ENCODE measurements at regions not wholly inside any gene's neighbourhood (a gene's known extent, or its start where the extent isn't known, plus 50 kb on each side); places are given as distances from the start of the nearest gene placed in this dataset.

DNA sequence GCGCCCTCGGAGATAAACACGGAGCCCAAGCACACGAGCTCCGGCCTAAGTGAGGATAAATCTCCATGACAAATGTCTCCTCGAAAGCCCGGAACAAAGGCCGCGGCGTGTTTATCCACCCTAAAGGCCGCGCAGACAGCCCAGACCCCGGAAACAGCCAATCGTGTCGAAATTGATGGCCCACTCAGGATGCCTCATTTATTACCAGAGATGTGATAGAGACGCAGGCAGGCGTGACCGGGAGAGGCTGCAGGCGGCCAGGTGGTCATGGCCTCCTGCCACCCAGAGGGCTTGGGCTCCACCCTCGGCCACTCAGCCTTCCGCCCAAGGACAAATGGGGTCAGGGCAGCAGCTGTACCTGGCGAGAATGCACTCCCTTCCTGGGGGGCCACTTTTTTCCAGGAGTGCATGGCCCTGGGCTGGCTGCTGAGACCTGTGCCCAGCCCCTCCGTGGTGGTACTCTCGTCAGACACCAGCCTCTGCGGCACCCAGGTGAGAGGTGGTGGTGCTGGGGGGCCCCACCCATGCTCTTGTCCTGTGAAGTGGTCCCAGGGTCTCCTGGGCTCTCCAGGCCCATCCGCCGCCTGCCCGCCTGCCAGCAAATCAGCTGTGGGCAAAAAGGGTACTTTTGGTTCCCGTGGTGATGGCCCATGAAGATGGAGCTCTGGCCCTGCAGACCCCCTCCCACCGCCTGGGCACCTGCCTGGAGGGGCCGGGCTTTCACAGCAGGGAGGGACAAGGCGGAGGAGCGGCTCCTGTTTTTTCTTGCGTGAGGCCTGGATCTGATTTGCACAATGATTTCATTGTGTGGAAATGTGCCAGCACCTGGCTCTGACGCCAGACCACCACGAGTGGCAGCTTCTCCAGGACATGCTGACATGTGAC is 211.5 kb upstream of the C14orf180 start:
- TF ChIP-seq, protein P1, sequence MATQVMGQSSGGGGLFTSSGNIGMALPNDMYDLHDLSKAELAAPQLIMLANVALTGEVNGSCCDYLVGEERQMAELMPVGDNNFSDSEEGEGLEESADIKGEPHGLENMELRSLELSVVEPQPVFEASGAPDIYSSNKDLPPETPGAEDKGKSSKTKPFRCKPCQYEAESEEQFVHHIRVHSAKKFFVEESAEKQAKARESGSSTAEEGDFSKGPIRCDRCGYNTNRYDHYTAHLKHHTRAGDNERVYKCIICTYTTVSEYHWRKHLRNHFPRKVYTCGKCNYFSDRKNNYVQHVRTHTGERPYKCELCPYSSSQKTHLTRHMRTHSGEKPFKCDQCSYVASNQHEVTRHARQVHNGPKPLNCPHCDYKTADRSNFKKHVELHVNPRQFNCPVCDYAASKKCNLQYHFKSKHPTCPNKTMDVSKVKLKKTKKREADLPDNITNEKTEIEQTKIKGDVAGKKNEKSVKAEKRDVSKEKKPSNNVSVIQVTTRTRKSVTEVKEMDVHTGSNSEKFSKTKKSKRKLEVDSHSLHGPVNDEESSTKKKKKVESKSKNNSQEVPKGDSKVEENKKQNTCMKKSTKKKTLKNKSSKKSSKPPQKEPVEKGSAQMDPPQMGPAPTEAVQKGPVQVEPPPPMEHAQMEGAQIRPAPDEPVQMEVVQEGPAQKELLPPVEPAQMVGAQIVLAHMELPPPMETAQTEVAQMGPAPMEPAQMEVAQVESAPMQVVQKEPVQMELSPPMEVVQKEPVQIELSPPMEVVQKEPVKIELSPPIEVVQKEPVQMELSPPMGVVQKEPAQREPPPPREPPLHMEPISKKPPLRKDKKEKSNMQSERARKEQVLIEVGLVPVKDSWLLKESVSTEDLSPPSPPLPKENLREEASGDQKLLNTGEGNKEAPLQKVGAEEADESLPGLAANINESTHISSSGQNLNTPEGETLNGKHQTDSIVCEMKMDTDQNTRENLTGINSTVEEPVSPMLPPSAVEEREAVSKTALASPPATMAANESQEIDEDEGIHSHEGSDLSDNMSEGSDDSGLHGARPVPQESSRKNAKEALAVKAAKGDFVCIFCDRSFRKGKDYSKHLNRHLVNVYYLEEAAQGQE (IDR thresholded peaks at IDR 0.05; ENCODE audit: borderline replicate concordance): no peak
- TF ChIP-seq, protein P2, sequence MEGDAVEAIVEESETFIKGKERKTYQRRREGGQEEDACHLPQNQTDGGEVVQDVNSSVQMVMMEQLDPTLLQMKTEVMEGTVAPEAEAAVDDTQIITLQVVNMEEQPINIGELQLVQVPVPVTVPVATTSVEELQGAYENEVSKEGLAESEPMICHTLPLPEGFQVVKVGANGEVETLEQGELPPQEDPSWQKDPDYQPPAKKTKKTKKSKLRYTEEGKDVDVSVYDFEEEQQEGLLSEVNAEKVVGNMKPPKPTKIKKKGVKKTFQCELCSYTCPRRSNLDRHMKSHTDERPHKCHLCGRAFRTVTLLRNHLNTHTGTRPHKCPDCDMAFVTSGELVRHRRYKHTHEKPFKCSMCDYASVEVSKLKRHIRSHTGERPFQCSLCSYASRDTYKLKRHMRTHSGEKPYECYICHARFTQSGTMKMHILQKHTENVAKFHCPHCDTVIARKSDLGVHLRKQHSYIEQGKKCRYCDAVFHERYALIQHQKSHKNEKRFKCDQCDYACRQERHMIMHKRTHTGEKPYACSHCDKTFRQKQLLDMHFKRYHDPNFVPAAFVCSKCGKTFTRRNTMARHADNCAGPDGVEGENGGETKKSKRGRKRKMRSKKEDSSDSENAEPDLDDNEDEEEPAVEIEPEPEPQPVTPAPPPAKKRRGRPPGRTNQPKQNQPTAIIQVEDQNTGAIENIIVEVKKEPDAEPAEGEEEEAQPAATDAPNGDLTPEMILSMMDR (IDR thresholded peaks at IDR 0.05; ENCODE audit: poor library complexity, severe bottlenecking): no peak
- TF ChIP-seq EP300 (conservative IDR thresholded peaks at IDR 0.05; ENCODE audit: poor library complexity, severe bottlenecking) (no peak), EZH2 (IDR thresholded peaks at IDR 0.05; ENCODE audit: borderline replicate concordance, insufficient read depth, low read length, poor library complexity, severe bottlenecking) (no peak), TAF1 (IDR thresholded peaks at IDR 0.05; ENCODE audit: low read depth) (no peak), MXI1 (conservative IDR thresholded peaks at IDR 0.05; ENCODE audit: poor library complexity, severe bottlenecking) (no peak)
